NCI-H2107 treated with DMSO at 0.1 percent for 48 hours (cell line): ENCODE measurements at regions not wholly inside any gene's neighbourhood (a gene's known extent, or its start where the extent isn't known, plus 50 kb on each side); places are given as distances from the start of the nearest gene placed in this dataset.

ENCODE experiments used
- DNase-seq: peaks from one replicate; lab custom pipeline; 2025; ENCODE audit not compliant: unreplicated experiment; lab: John Stamatoyannopoulos, UW

GRCh38 chr2:145600811-145601210 is 1080.9 kb upstream of the ZEB2 start:
- DNase-seq, result no peak

GRCh38 chr2:145599756-145600155 is 1079.8 kb upstream of the ZEB2 start:
- no peak for DNase-seq

- no peak for DNase-seq
Observed at GRCh38 chr2:145598434-145598833, 1078.5 kb upstream of the ZEB2 start.

GRCh38 chr2:145597809-145598208 is 1077.9 kb upstream of the ZEB2 start:
- DNase-seq, result no peak

GRCh38 chr2:145597006-145597405 is 1077.1 kb upstream of the ZEB2 start:
- DNase-seq, result no peak

- DNase-seq, result no peak
Observed at GRCh38 chr2:145596416-145596815, 1076.5 kb upstream of the ZEB2 start.

- no peak for DNase-seq
Observed at GRCh38 chr2:145595296-145595695, 1075.4 kb upstream of the ZEB2 start.

GRCh38 chr2:145593991-145594614 is 1074.2 kb upstream of the ZEB2 start:
- DNase-seq, result no peak

GRCh38 chr2:145593280-145593679 is 1073.4 kb upstream of the ZEB2 start:
- DNase-seq, result no peak

- DNase-seq, result no peak
Observed at GRCh38 chr2:145592361-145592760, 1072.4 kb upstream of the ZEB2 start.

- no peak for DNase-seq
Observed at GRCh38 chr2:145591109-145591809, 1071.3 kb upstream of the ZEB2 start.

- DNase-seq, result no peak
Observed at GRCh38 chr2:145587922-145588321, 1068.0 kb upstream of the ZEB2 start.

GRCh38 chr2:145584353-145584752 is 1064.4 kb upstream of the ZEB2 start:
- no peak for DNase-seq

GRCh38 chr2:145573608-145574007 is 1053.7 kb upstream of the ZEB2 start:
- DNase-seq, result no peak

- DNase-seq, result no peak
Observed at GRCh38 chr2:145572238-145572637, 1052.3 kb upstream of the ZEB2 start.

- no peak for DNase-seq
Observed at GRCh38 chr2:145569108-145569507, 1049.2 kb upstream of the ZEB2 start.

- no peak for DNase-seq
Observed at GRCh38 chr2:145563741-145564615, 1044.1 kb upstream of the ZEB2 start.

- DNase-seq, result no peak
Observed at GRCh38 chr2:145561152-145561551, 1041.2 kb upstream of the ZEB2 start.

GRCh38 chr2:145558617-145559350 is 1038.9 kb upstream of the ZEB2 start:
- no peak for DNase-seq

- DNase-seq, result no peak
Observed at GRCh38 chr2:145555360-145555759, 1035.4 kb upstream of the ZEB2 start.

GRCh38 chr2:145551686-145552085 is 1031.8 kb upstream of the ZEB2 start:
- DNase-seq, result no peak
